GM23248 (cell line): ENCODE measurements at regions not wholly inside any gene's neighbourhood (a gene's known extent, or its start where the extent isn't known, plus 50 kb on each side); places are given as distances from the start of the nearest gene placed in this dataset.

Experiments used
- DNase-seq: peaks from one replicate; pipeline ENCODE4 v3.0.0-alpha.2; 2015
- H2AFZ ChIP-seq: fragments of 200-600 bp; sonication (generic); 2 replicates; pipeline ENCODE4 v1.6.1; 2016; ENCODE audit warnings: antibody characterized with exemption
- H3F3A ChIP-seq: fragments of 200-600 bp; sonication (generic); 2 replicates; pipeline ENCODE4 v1.6.1; 2016; ENCODE audit warnings: mild to moderate bottlenecking, antibody characterized with exemption, mixed run types; ENCODE audit not compliant: insufficient read depth
- H3K27ac ChIP-seq: fragments of 200-600 bp; sonication (generic); 2 replicates; pipeline ENCODE4 v1.5.1; 2016; ENCODE audit warnings: mild to moderate bottlenecking
- H3K27me3 ChIP-seq: fragments of 200-600 bp; sonication (generic); replicated peaks from 2 replicates; pipeline ENCODE4 v1.6.1; 2016; ENCODE audit warnings: mild to moderate bottlenecking; ENCODE audit not compliant: insufficient read depth
- H3K36me3 ChIP-seq: fragments of 200-600 bp; sonication (generic); 2 replicates; pipeline ENCODE4 v1.6.1; 2016; ENCODE audit warnings: low read depth, mild to moderate bottlenecking
- H3K4me1 ChIP-seq: fragments of 200-600 bp; sonication (generic); 2 replicates; pipeline ENCODE4 v1.6.1; 2016; ENCODE audit warnings: mild to moderate bottlenecking; ENCODE audit not compliant: insufficient read depth
- H3K4me2 ChIP-seq: fragments of 200-600 bp; sonication (generic); one replicate; pipeline ENCODE4 v1.6.1; 2016; ENCODE audit warnings: mild to moderate bottlenecking; ENCODE audit not compliant: unreplicated experiment
- H3K4me3 ChIP-seq: fragments of 200-600 bp; sonication (generic); 2 replicates; pipeline ENCODE4 v1.5.1; 2016; ENCODE audit warnings: mild to moderate bottlenecking
- H3K79me2 ChIP-seq: fragments of 200-600 bp; sonication (generic); 2 replicates; pipeline ENCODE4 v1.6.1; 2016; ENCODE audit warnings: mild to moderate bottlenecking; ENCODE audit not compliant: insufficient read depth
- H3K9ac ChIP-seq: fragments of 200-600 bp; sonication (generic); 2 replicates; pipeline ENCODE4 v1.6.1; 2016; ENCODE audit warnings: mild to moderate bottlenecking
- H3K9me2 ChIP-seq: fragments of 200-600 bp; sonication (generic); 2 replicates; pipeline ENCODE4 v1.6.1; 2016; ENCODE audit warnings: mixed run types, mild to moderate bottlenecking, moderate library complexity; ENCODE audit not compliant: insufficient read depth
- H3K9me3 ChIP-seq: fragments of 200-600 bp; sonication (generic); one replicate; pipeline ENCODE4 v1.6.1; 2017; ENCODE audit warnings: low read depth
- H4K20me1 ChIP-seq: fragments of 200-600 bp; sonication (generic); 2 replicates; pipeline ENCODE4 v1.6.0; 2016; ENCODE audit not compliant: insufficient read depth
- EZH2 ChIP-seq: fragments of 200-600 bp; sonication (generic); IDR thresholded peaks from 2 replicates; pipeline ENCODE4 v1.6.1; 2018; ENCODE audit warnings: antibody characterized with exemption, mild to moderate bottlenecking; ENCODE audit not compliant: insufficient read depth, poor library complexity, severe bottlenecking
- EZH2phosphoT487 ChIP-seq: fragments of 200-600 bp; sonication (generic); IDR thresholded peaks from 2 replicates; pipeline ENCODE4 v1.6.1; 2018; ENCODE audit warnings: antibody characterized with exemption, moderate library complexity, mild to moderate bottlenecking, low read depth; ENCODE audit not compliant: insufficient read depth
- WGBS, 2 experiments: methylation state at CpG; one replicate each; pipeline ENCODE4 v1.1.6; 2015 to 2017; ENCODE audit warnings: low lambda C conversion rate in 2 of 2, low coverage in 1 of 2; ENCODE audit errors: missing lambda C conversion rate in 2 of 2; 5-methylcytosine and 5-hydroxymethylcytosine counted together
- in situ Hi-C: fragments of 300-500 bp; cut with MboI; formaldehyde crosslinking; loops from 2 replicates; pipeline ENCODE4 v1.15.0; 2020

GRCh38 chr12:111108726-111109125 is 188.3 kb upstream of the MYL2 start:
- Histone ChIP-seq H3K4me1 (no peaks in the 10 kb centered on the region), H3K79me2 (no peaks in the 10 kb centered on the region), H3K9ac (no peak overlapping the region), H3K4me3 (no peak overlapping the region), H3K27me3 (peaks cover 15% of the 10 kb centered on the region), H3K27ac (no peak overlapping the region), H3K4me2 (no peak overlapping the region), H3F3A (no peaks in the 10 kb centered on the region), H2AFZ (no peak overlapping the region), H3K9me3 (no peaks in the 10 kb centered on the region), H3K36me3 (no peaks in the 10 kb centered on the region), H3K9me2 (no peaks in the 10 kb centered on the region), H4K20me1 (no peaks in the 10 kb centered on the region)
- 23 to 30% methylated on average over 2 of the region's 2 CpGs for WGBS, 2 experiments
- TF ChIP-seq EZH2 (no peak), EZH2phosphoT487 (no peak)
- in situ Hi-C loops: no loop called here
- no peak for DNase-seq

DNA sequence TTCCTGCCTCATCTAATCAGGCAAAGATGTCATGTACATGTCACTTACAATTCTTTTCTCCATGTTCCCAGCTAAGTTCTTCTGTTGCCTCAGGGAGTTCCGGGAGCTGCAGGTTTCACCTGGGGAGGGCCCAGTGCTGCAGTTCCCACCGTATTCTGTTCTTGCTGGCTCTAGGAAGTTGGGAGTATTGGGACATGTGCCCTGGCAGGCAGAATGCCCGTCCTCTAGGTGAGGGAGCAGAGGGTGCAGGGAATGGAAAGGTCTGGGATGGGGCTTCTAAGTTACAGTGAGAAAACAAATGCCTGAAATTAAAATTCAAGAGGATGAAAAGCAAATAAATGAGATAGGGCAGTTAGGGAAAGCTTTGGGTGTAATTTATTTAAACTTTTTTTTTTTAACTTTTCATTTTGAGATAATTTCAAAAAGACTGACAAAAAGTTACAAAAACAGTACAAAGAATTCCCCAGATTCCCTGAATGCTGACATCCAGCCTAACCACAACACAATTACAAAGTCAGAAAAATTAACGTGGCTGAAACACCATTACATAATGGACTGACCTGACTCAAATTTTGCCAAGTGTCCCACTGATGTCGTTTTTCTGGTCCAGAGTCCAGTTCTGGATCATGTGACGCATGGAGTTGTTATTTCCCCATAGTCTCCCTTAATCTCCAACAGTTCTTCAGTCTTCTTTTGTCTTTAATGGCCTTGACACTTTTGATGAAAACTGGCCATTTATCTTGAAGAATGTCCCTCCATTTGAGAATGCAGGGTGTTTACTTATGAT is 187.2 kb upstream of the MYL2 start:
- Histone ChIP-seq H3K36me3 (no peaks in the 10 kb centered on the region), H3K27me3 (peaks cover 18% of the 10 kb centered on the region), H3K9ac (no peak overlapping the region), H3K4me2 (no peak overlapping the region), H3F3A (no peaks in the 10 kb centered on the region), H3K4me3 (no peak overlapping the region), H4K20me1 (no peaks in the 10 kb centered on the region), H3K4me1 (no peaks in the 10 kb centered on the region), H3K9me3 (no peaks in the 10 kb centered on the region), H3K27ac (no peak overlapping the region), H2AFZ (no peak overlapping the region), H3K79me2 (no peaks in the 10 kb centered on the region), H3K9me2 (no peaks in the 10 kb centered on the region)
- DNase-seq: no peak
- 15 to 21% methylated on average over 6 of the region's 6 CpGs for WGBS, 2 experiments
- no peak for TF ChIP-seq EZH2
- no peak for TF ChIP-seq EZH2phosphoT487
- in situ Hi-C loops: no loop called here

GRCh38 chr12:111105294-111105693 is 184.9 kb upstream of the MYL2 start:
- H3K9me3 ChIP-seq: no peaks in the 10 kb centered on the region
- no peak for DNase-seq
- H3K4me2 ChIP-seq: no peak overlapping the region
- H3F3A ChIP-seq: no peaks in the 10 kb centered on the region
- no peak overlapping the region for H2AFZ ChIP-seq
- no peak overlapping the region for H3K27ac ChIP-seq
- no peaks in the 10 kb centered on the region for H3K79me2 ChIP-seq
- no peak overlapping the region for H3K9ac ChIP-seq
- H3K4me1 ChIP-seq: no peaks in the 10 kb centered on the region
- in situ Hi-C loops: no loop called here
- 47 to 55% methylated on average over 6 of the region's 6 CpGs for WGBS, 2 experiments
- peaks cover 6% of the 10 kb centered on the region; the same call in 1 of the 2 replicates for H3K27me3 ChIP-seq
- no peaks in the 10 kb centered on the region for H3K36me3 ChIP-seq
- H4K20me1 ChIP-seq: no peaks in the 10 kb centered on the region
- no peak overlapping the region for H3K4me3 ChIP-seq
- TF ChIP-seq EZH2: no peak
- TF ChIP-seq EZH2phosphoT487: no peak
- no peaks in the 10 kb centered on the region for H3K9me2 ChIP-seq

DNA sequence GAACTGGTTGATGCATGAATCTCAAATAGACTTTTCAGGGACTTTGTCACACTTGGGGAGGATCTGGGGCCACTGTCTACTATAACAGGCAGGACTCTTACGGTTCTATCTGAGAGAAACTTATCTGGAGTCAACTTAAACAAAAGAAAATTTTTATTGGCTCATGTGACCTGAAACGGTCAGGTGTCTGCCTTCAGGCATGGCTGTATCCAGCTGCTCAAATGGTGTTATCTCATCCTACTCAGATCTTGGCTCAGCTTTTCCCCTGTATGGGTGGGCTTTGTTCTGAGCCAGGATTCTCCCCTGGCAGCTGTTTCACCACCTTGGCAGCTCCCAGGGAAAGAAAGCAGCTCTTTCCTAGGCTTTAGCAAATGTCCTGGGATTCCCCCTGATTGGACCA is 183.2 kb upstream of the MYL2 start:
- no peak for TF ChIP-seq EZH2phosphoT487
- in situ Hi-C loops: no loop called here
- no peak for DNase-seq
- Histone ChIP-seq H3K4me1 (no peaks in the 10 kb centered on the region), H4K20me1 (no peaks in the 10 kb centered on the region), H3K9me3 (no peaks in the 10 kb centered on the region), H3K79me2 (no peaks in the 10 kb centered on the region), H2AFZ (no peak overlapping the region), H3K27ac (no peak overlapping the region), H3F3A (no peaks in the 10 kb centered on the region), H3K9ac (no peak overlapping the region), H3K36me3 (no peaks in the 10 kb centered on the region), H3K4me3 (no peak overlapping the region), H3K27me3 (peaks cover 10% of the 10 kb centered on the region; the same call in 1 of the 2 replicates), H3K4me2 (no peak overlapping the region), H3K9me2 (no peaks in the 10 kb centered on the region)
- WGBS, 2 experiments: 29 to 34% methylated on average over 2 of the region's 2 CpGs
